Activated CD4-positive, alpha-beta T cell treated with anti-CD3 and anti-CD28 coated beads for 36 hours (primary cell): ENCODE measurements at regions not wholly inside any gene's neighbourhood (a gene's known extent, or its start where the extent isn't known, plus 50 kb on each side); places are given as distances from the start of the nearest gene placed in this dataset.

Experiments used
- ATAC-seq: fragments of 200-7000 bp; cut with Tn5 transposase; one replicate; pipeline ENCODE4 v1.10.0; 2021; ENCODE audit warnings: mild to moderate bottlenecking, moderate library complexity
- CTCF ChIA-PET: fragments of 350-600 bp; sonication (Branson Sonifier 250); formaldehyde crosslinking; loops from one replicate; lab custom pipeline; 2021; ENCODE audit warnings: antibody characterized with exemption; lab: Charles Lee
- POLR2A ChIA-PET: fragments of 350-600 bp; sonication (Branson Sonifier 250); formaldehyde crosslinking; loops from one replicate; lab custom pipeline; 2021; ENCODE audit warnings: antibody characterized with exemption, inconsistent platforms; lab: Charles Lee
- DNase-seq: peaks from one replicate; pipeline ENCODE4 v3.0.0-alpha.2; 2020
- H3K27ac Mint-ChIP-seq: one replicate; pipeline ENCODE4 v1.8.0; 2021; ENCODE audit warnings: mixed read lengths
- H3K27me3 Mint-ChIP-seq: one replicate; pipeline ENCODE4 v1.8.0; 2021; ENCODE audit warnings: mixed read lengths
- H3K36me3 Mint-ChIP-seq: one replicate; pipeline ENCODE4 v1.8.0; 2021; ENCODE audit warnings: low read depth, mixed read lengths
- H3K4me1 Mint-ChIP-seq: one replicate; pipeline ENCODE4 v1.8.0; 2021; ENCODE audit warnings: mixed read lengths
- H3K4me3 Mint-ChIP-seq: one replicate; pipeline ENCODE4 v1.8.0; 2021; ENCODE audit warnings: mild to moderate bottlenecking, moderate library complexity, mixed read lengths
- H3K9me3 Mint-ChIP-seq: one replicate; pipeline ENCODE4 v1.8.0; 2021; ENCODE audit warnings: low read depth, mixed read lengths
- intact Hi-C, 2 experiments: fragments of 100-400 bp; cut with DNase I in 1 of 2; cut with micrococcal nuclease in 1 of 2; formaldehyde crosslinking; loops; one replicate each; pipeline versions ENCODE4 v1.14.2 to v1.15.1; 2022 to 2024; cut with DNase I, micrococcal nuclease

GRCh38 chr7:113801751-113802150 is 117.1 kb downstream of the PPP1R3A start:
- no peak overlapping the region for H3K27ac Mint-ChIP-seq
- no peaks in the 10 kb centered on the region for H3K4me1 Mint-ChIP-seq
- H3K36me3 Mint-ChIP-seq, result no peaks in the 10 kb centered on the region
- POLR2A ChIA-PET, result no interaction called here
- ATAC-seq (no peak), DNase-seq (no peak)
- intact Hi-C loops, result no loop called here
- H3K27me3 Mint-ChIP-seq, result no peaks in the 10 kb centered on the region
- H3K4me3 Mint-ChIP-seq, result no peak overlapping the region
- H3K9me3 Mint-ChIP-seq, result no peaks in the 10 kb centered on the region
- CTCF ChIA-PET, result interaction anchor here (0.6 kb wide), 1 partner anchor 73 kb away, joined by 3 read pairs; no protein-coding TSS in a partner anchor

- intact Hi-C loops, result no loop called here
- H3K9me3 Mint-ChIP-seq, result no peaks in the 10 kb centered on the region
- no peak overlapping the region for H3K27ac Mint-ChIP-seq
- H3K4me3 Mint-ChIP-seq, result no peak overlapping the region
- no peaks in the 10 kb centered on the region for H3K27me3 Mint-ChIP-seq
- H3K36me3 Mint-ChIP-seq, result no peaks in the 10 kb centered on the region
- POLR2A ChIA-PET, result no interaction called here
- CTCF ChIA-PET, result interaction anchor here (0.6 kb wide), 1 partner anchor 72 kb away, joined by 3 read pairs; no protein-coding TSS in a partner anchor
- H3K4me1 Mint-ChIP-seq, result no peaks in the 10 kb centered on the region
- ATAC-seq (no peak), DNase-seq (no peak)
Measured at GRCh38 chr7:113800826-113801225, 118.0 kb downstream of the PPP1R3A start.

GRCh38 chr7:113799896-113800295 is 118.9 kb downstream of the PPP1R3A start:
- no peak for ATAC-seq
- H3K36me3 Mint-ChIP-seq, result no peaks in the 10 kb centered on the region
- intact Hi-C loops, result no loop called here
- DNase-seq, result no peak
- no peak overlapping the region for H3K4me3 Mint-ChIP-seq
- no peak overlapping the region for H3K27ac Mint-ChIP-seq
- no peaks in the 10 kb centered on the region for H3K9me3 Mint-ChIP-seq
- CTCF ChIA-PET, result no interaction called here
- H3K4me1 Mint-ChIP-seq, result no peaks in the 10 kb centered on the region
- no peaks in the 10 kb centered on the region for H3K27me3 Mint-ChIP-seq
- POLR2A ChIA-PET, result no interaction called here

- ChIA-PET CTCF (no interaction called here), POLR2A (no interaction called here)
- no peak overlapping the region for H3K4me3 Mint-ChIP-seq
- ATAC-seq (no peak), DNase-seq (no peak)
- no peaks in the 10 kb centered on the region for H3K9me3 Mint-ChIP-seq
- H3K4me1 Mint-ChIP-seq, result no peaks in the 10 kb centered on the region
- H3K36me3 Mint-ChIP-seq, result no peaks in the 10 kb centered on the region
- intact Hi-C loops, result no loop called here
- H3K27me3 Mint-ChIP-seq, result no peaks in the 10 kb centered on the region
- H3K27ac Mint-ChIP-seq, result no peak overlapping the region
Measured at GRCh38 chr7:113797420-113798010, 121.3 kb downstream of the PPP1R3A start.

GRCh38 chr7:113796557-113796956 is 122.3 kb downstream of the PPP1R3A start:
- no peak for DNase-seq
- H3K4me1 Mint-ChIP-seq, result no peaks in the 10 kb centered on the region

GRCh38 chr7:113794573-113794972 is 124.2 kb downstream of the PPP1R3A start:
- H3K27ac Mint-ChIP-seq, result no peak overlapping the region
- ChIA-PET POLR2A (no interaction called here), CTCF (no interaction called here)
- no peak overlapping the region for H3K4me3 Mint-ChIP-seq
- no peaks in the 10 kb centered on the region for H3K36me3 Mint-ChIP-seq
- no peak for DNase-seq
- H3K9me3 Mint-ChIP-seq, result no peaks in the 10 kb centered on the region
- ATAC-seq, result no peak
- intact Hi-C loops, result no loop called here
- H3K4me1 Mint-ChIP-seq, result no peaks in the 10 kb centered on the region
- no peaks in the 10 kb centered on the region for H3K27me3 Mint-ChIP-seq

More at GRCh38 chr7:113796557-113796956, 122.3 kb downstream of the PPP1R3A start:
- Mint-ChIP-seq H3K27ac (no peak overlapping the region), H3K9me3 (no peaks in the 10 kb centered on the region), H3K27me3 (no peaks in the 10 kb centered on the region), H3K4me3 (no peak overlapping the region), H3K36me3 (no peaks in the 10 kb centered on the region)
- POLR2A ChIA-PET, result interaction anchor here (0.6 kb wide), 1 partner anchor 17 kb away, joined by 3 read pairs; no protein-coding TSS in a partner anchor
- intact Hi-C loops, result no loop called here
- CTCF ChIA-PET, result no interaction called here
- no peak for ATAC-seq

- Mint-ChIP-seq H3K27me3 (no peaks in the 10 kb centered on the region), H3K9me3 (no peaks in the 10 kb centered on the region), H3K4me1 (no peaks in the 10 kb centered on the region), H3K36me3 (no peaks in the 10 kb centered on the region), H3K4me3 (no peak overlapping the region), H3K27ac (no peak overlapping the region)
- CTCF ChIA-PET, result interaction anchor here (1.0 kb wide), 1 partner anchor 11 kb away, joined by 3 read pairs; no protein-coding TSS in a partner anchor
- intact Hi-C loops, result no loop called here
- DNase-seq (no peak), ATAC-seq (no peak)
- POLR2A ChIA-PET, result no interaction called here
Measured at GRCh38 chr7:113793171-113793570, 125.6 kb downstream of the PPP1R3A start.

- H3K27me3 Mint-ChIP-seq, result no peaks in the 10 kb centered on the region
- ChIA-PET POLR2A (no interaction called here), CTCF (no interaction called here)
- ATAC-seq (no peak), DNase-seq (no peak)
- no peaks in the 10 kb centered on the region for H3K36me3 Mint-ChIP-seq
- intact Hi-C loops, result no loop called here
- H3K4me3 Mint-ChIP-seq, result no peak overlapping the region
- H3K9me3 Mint-ChIP-seq, result no peaks in the 10 kb centered on the region
- H3K27ac Mint-ChIP-seq, result no peak overlapping the region
- no peaks in the 10 kb centered on the region for H3K4me1 Mint-ChIP-seq
Measured at GRCh38 chr7:113790025-113790424, 128.8 kb downstream of the PPP1R3A start.

GRCh38 chr7:113787106-113787505 is 131.7 kb downstream of the PPP1R3A start:
- no peak overlapping the region for H3K27ac Mint-ChIP-seq
- ChIA-PET POLR2A (no interaction called here), CTCF (no interaction called here)
- H3K27me3 Mint-ChIP-seq, result no peaks in the 10 kb centered on the region
- no peak for DNase-seq
- ATAC-seq, result no peak
- intact Hi-C loops, result no loop called here
- no peaks in the 10 kb centered on the region for H3K36me3 Mint-ChIP-seq
- H3K4me3 Mint-ChIP-seq, result no peak overlapping the region
- no peaks in the 10 kb centered on the region for H3K9me3 Mint-ChIP-seq
- H3K4me1 Mint-ChIP-seq, result no peaks in the 10 kb centered on the region

- Mint-ChIP-seq H3K27ac (no peak overlapping the region), H3K4me3 (no peak overlapping the region), H3K27me3 (no peaks in the 10 kb centered on the region), H3K9me3 (no peaks in the 10 kb centered on the region), H3K4me1 (no peaks in the 10 kb centered on the region), H3K36me3 (no peaks in the 10 kb centered on the region)
- ATAC-seq, result no peak
- no peak for DNase-seq
- POLR2A ChIA-PET, result no interaction called here
- CTCF ChIA-PET, result no interaction called here
- intact Hi-C loops, result no loop called here
Measured at GRCh38 chr7:113784956-113785355, 133.9 kb downstream of the PPP1R3A start.

GRCh38 chr7:113784316-113784715 is 134.5 kb downstream of the PPP1R3A start:
- Mint-ChIP-seq H3K27me3 (no peaks in the 10 kb centered on the region), H3K4me3 (no peak overlapping the region), H3K4me1 (no peaks in the 10 kb centered on the region), H3K9me3 (no peaks in the 10 kb centered on the region), H3K27ac (no peak overlapping the region), H3K36me3 (no peaks in the 10 kb centered on the region)
- ChIA-PET POLR2A (no interaction called here), CTCF (no interaction called here)
- no peak for DNase-seq
- ATAC-seq, result no peak
- intact Hi-C loops, result no loop called here

- no peaks in the 10 kb centered on the region for H3K9me3 Mint-ChIP-seq
- no peaks in the 10 kb centered on the region for H3K4me1 Mint-ChIP-seq
- ChIA-PET POLR2A (no interaction called here), CTCF (no interaction called here)
- no peaks in the 10 kb centered on the region for H3K27me3 Mint-ChIP-seq
- H3K36me3 Mint-ChIP-seq, result no peaks in the 10 kb centered on the region
- ATAC-seq, result no peak
- no peak overlapping the region for H3K27ac Mint-ChIP-seq
- intact Hi-C loops, result no loop called here
- no peak overlapping the region for H3K4me3 Mint-ChIP-seq
- no peak for DNase-seq
Measured at GRCh38 chr7:113783403-113783802, 135.4 kb downstream of the PPP1R3A start.
